PC-3 (cell line): ENCODE measurements at regions not wholly inside any gene's neighbourhood (a gene's known extent, or its start where the extent isn't known, plus 50 kb on each side); places are given as distances from the start of the nearest gene placed in this dataset.

Source experiments
- ATAC-seq: fragments of 200-7000 bp; cut with Tn5 transposase; 2 replicates; pipeline ENCODE4 v1.9.1; 2020; ENCODE audit warnings: mild to moderate bottlenecking, moderate library complexity
- BruUV-seq: library from RNA; stranded (reverse); fragments of 400-500 nt; replicated peaks from 2 replicates; lab custom pipeline; 2021; lab: Mats Ljungman, UMichigan
- CTCF ChIA-PET: fragments of 300-600 bp; sonication (Branson Sonifier 250); formaldehyde crosslinking; loops from one replicate; lab custom pipeline; 2022; ENCODE audit warnings: antibody characterized with exemption; lab: Charles Lee
- POLR2A ChIA-PET: fragments of 300-600 bp; sonication (Branson Sonifier 250); formaldehyde crosslinking; loops from one replicate; lab custom pipeline; 2022; ENCODE audit warnings: antibody characterized with exemption; ENCODE audit not compliant: unreplicated experiment; lab: Charles Lee
- DNase-seq: peaks from one replicate; pipeline ENCODE4 v3.0.0-alpha.2; 2015
- H2AFZ ChIP-seq: fragments of 300-600 bp; sonication (generic); 2 replicates; pipeline ENCODE4 v1.6.0; 2016; ENCODE audit warnings: antibody characterized with exemption, low read length
- H3F3A ChIP-seq: fragments of 300-600 bp; sonication (generic); one replicate; pipeline ENCODE4 v1.6.0; 2017; ENCODE audit warnings: antibody characterized with exemption, low read length, control low read depth, mild to moderate bottlenecking; ENCODE audit not compliant: unreplicated experiment
- H3K27ac ChIP-seq: fragments of 300-600 bp; sonication (generic); 2 replicates; pipeline ENCODE4 v1.5.1; 2016; ENCODE audit warnings: mild to moderate bottlenecking, low read length
- H3K27me3 ChIP-seq: fragments of 300-600 bp; sonication (generic); 2 replicates; pipeline ENCODE4 v1.6.1; 2016; ENCODE audit warnings: low read length, mixed read lengths
- H3K36me3 ChIP-seq: fragments of 300-600 bp; sonication (generic); 2 replicates; pipeline ENCODE4 v1.6.1; 2016; ENCODE audit warnings: low read depth, mixed run types, low read length, mixed read lengths
- H3K4me1 ChIP-seq: fragments of 300-600 bp; sonication (generic); 2 replicates; pipeline ENCODE4 v1.5.1; 2016; ENCODE audit warnings: low read length; ENCODE audit not compliant: insufficient read depth
- H3K4me2 ChIP-seq: fragments of 300-600 bp; sonication (generic); 2 replicates; pipeline ENCODE4 v1.6.0; 2016; ENCODE audit warnings: low read length
- H3K4me3 ChIP-seq: fragments of 300-600 bp; sonication (generic); 2 replicates; pipeline ENCODE4 v1.5.1; 2016; ENCODE audit warnings: mild to moderate bottlenecking, low read length, mixed read lengths
- H3K79me2 ChIP-seq: fragments of 300-600 bp; sonication (generic); 2 replicates; pipeline ENCODE4 v1.6.1; 2017; ENCODE audit warnings: low read length, mixed read lengths
- H3K9ac ChIP-seq: fragments of 300-600 bp; sonication (generic); 2 replicates; pipeline ENCODE4 v1.6.0; 2016; ENCODE audit warnings: mild to moderate bottlenecking, low read length
- H3K9me2 ChIP-seq: fragments of 300-600 bp; sonication (generic); replicated peaks from 2 replicates; pipeline ENCODE4 v1.6.1; 2016; ENCODE audit warnings: mixed run types, low read length, mixed read lengths
- H3K9me3 ChIP-seq: fragments of 300-600 bp; sonication (generic); 2 replicates; pipeline ENCODE4 v1.6.1; 2016; ENCODE audit warnings: low read length, mixed read lengths
- H4K20me1 ChIP-seq: fragments of 300-600 bp; sonication (generic); 2 replicates; pipeline ENCODE4 v1.6.1; 2016; ENCODE audit warnings: low read length, mixed read lengths
- CTCF ChIP-seq: fragments of 300-600 bp; sonication (generic); conservative IDR thresholded peaks from 2 replicates; pipeline ENCODE4 v1.5.1; 2017; ENCODE audit warnings: antibody characterized with exemption, low read depth, mild to moderate bottlenecking, low read length
- EZH2 ChIP-seq: fragments of 300-600 bp; sonication (generic); IDR thresholded peaks from one replicate; pipeline ENCODE4 v1.6.1; 2017; ENCODE audit warnings: antibody characterized with exemption, mild to moderate bottlenecking, low read length; ENCODE audit not compliant: unreplicated experiment
- EZH2phosphoT487 ChIP-seq: fragments of 300-600 bp; sonication (generic); IDR thresholded peaks from 2 replicates; pipeline ENCODE4 v1.6.1; 2018; ENCODE audit warnings: mild to moderate bottlenecking, antibody characterized with exemption, low read length, borderline replicate concordance
- intact Hi-C: fragments of 100-400 bp; cut with micrococcal nuclease; formaldehyde crosslinking; loops from 2 replicates; pipeline ENCODE4 v1.9.0; 2023

- no TSS peak for BruUV-seq
- Histone ChIP-seq H3K9me2 (no peaks in the 10 kb centered on the region), H2AFZ (no peak overlapping the region), H3K36me3 (no peaks in the 10 kb centered on the region), H3K4me2 (no peak overlapping the region), H3K79me2 (no peaks in the 10 kb centered on the region), H3K9me3 (no peaks in the 10 kb centered on the region), H3K27ac (no peak overlapping the region), H3F3A (no peaks in the 10 kb centered on the region), H3K27me3 (peaks cover 18% of the 10 kb centered on the region; the same call in 1 of the 2 replicates), H3K4me1 (no peaks in the 10 kb centered on the region), H4K20me1 (no peaks in the 10 kb centered on the region), H3K9ac (no peak overlapping the region), H3K4me3 (no peak overlapping the region)
- no peak for DNase-seq
- TF ChIP-seq CTCF: no peak
- no peak for TF ChIP-seq EZH2phosphoT487
- TF ChIP-seq EZH2: no peak
- no peak for ATAC-seq
- CTCF ChIA-PET: no interaction called here
- intact Hi-C loops: no loop called here
- POLR2A ChIA-PET: no interaction called here
Observed at GRCh38 chr3:137084586-137084985, 126.8 kb downstream of the IL20RB start.

- Histone ChIP-seq H3K27ac (no peak overlapping the region), H3K9me2 (no peaks in the 10 kb centered on the region), H3K9ac (no peak overlapping the region), H3K4me3 (no peak overlapping the region), H2AFZ (no peak overlapping the region), H3K36me3 (no peaks in the 10 kb centered on the region), H3K4me2 (no peak overlapping the region), H3K27me3 (peaks cover 23% of the 10 kb centered on the region), H3K79me2 (no peaks in the 10 kb centered on the region), H3K4me1 (no peaks in the 10 kb centered on the region), H3F3A (no peaks in the 10 kb centered on the region), H4K20me1 (no peaks in the 10 kb centered on the region), H3K9me3 (no peaks in the 10 kb centered on the region)
- ChIA-PET POLR2A (no interaction called here), CTCF (no interaction called here)
- ATAC-seq (no peak), DNase-seq (no peak)
- no peak for TF ChIP-seq EZH2
- no peak for TF ChIP-seq CTCF
- no peak for TF ChIP-seq EZH2phosphoT487
- intact Hi-C loops: no loop called here
- BruUV-seq: no TSS peak
Observed at GRCh38 chr3:137097386-137097785, 139.6 kb downstream of the IL20RB start.

GRCh38 chr3:137097852-137098251 is 140.1 kb downstream of the IL20RB start:
- no peaks in the 10 kb centered on the region for H3K9me3 ChIP-seq
- no peaks in the 10 kb centered on the region for H3K4me1 ChIP-seq
- H3K27ac ChIP-seq: no peak overlapping the region
- DNase-seq: no peak
- H3K27me3 ChIP-seq: peaks cover 20% of the 10 kb centered on the region
- intact Hi-C loops: no loop called here
- no peak for ATAC-seq
- BruUV-seq: no TSS peak
- H3K36me3 ChIP-seq: no peaks in the 10 kb centered on the region
- no peak overlapping the region for H3K4me2 ChIP-seq
- H3F3A ChIP-seq: no peaks in the 10 kb centered on the region
- no peak overlapping the region for H3K9ac ChIP-seq
- H3K79me2 ChIP-seq: no peaks in the 10 kb centered on the region
- no peaks in the 10 kb centered on the region for H3K9me2 ChIP-seq
- no peak overlapping the region for H2AFZ ChIP-seq
- H4K20me1 ChIP-seq: no peaks in the 10 kb centered on the region
- no peak overlapping the region for H3K4me3 ChIP-seq
- CTCF ChIA-PET: no interaction called here
- POLR2A ChIA-PET: no interaction called here
- TF ChIP-seq EZH2: no peak
- no peak for TF ChIP-seq EZH2phosphoT487
- TF ChIP-seq CTCF: no peak
